ENCODE measurements at regions not wholly inside any gene's neighbourhood (a gene's known extent, or its start where the extent isn't known, plus 50 kb on each side); places are given as distances from the start of the nearest gene placed in this dataset.

- H3K27me3 ChIP-seq (ENCODE audit: control insufficient read depth in 2 of 2, insufficient read depth in 2 of 2, low read length in 2 of 2), result peaks cover 0 to 6% of the 10 kb centered on the region in 2 experiments
- H3K9ac ChIP-seq (replicated peaks; ENCODE audit: extremely low read depth, insufficient read depth, low read length), result no peak overlapping the region
- no TSS peak for BruUV-seq (replicated peaks)
- no peaks in the 10 kb centered on the region for H3K4me1 ChIP-seq (ENCODE audit: control insufficient read depth, extremely low read depth, insufficient read depth, low read length)
- no peaks in the 10 kb centered on the region for H3K9me1 ChIP-seq (replicated peaks; ENCODE audit: control insufficient read depth, extremely low read depth, insufficient read depth, low read length)
- H3K4me2 ChIP-seq (ENCODE audit: insufficient read depth, low read length), result no peak overlapping the region
- no peak overlapping the region for H3K27ac ChIP-seq (ENCODE audit: insufficient read depth, low read depth, low read length)
- TF ChIP-seq MAX (IDR thresholded peaks at IDR 0.05; ENCODE audit: insufficient read depth, insufficient read length) (no peak), POLR2A (IDR thresholded peaks at IDR 0.05; ENCODE audit: low read depth, low read length) (no peak), GATA2 (IDR thresholded peaks at IDR 0.05; ENCODE audit: insufficient read depth, insufficient read length, low read depth, low read length) (no peak), MYC (IDR thresholded peaks at IDR 0.05; ENCODE audit: low read depth, low read length) (no peak), FOS (IDR thresholded peaks at IDR 0.05; ENCODE audit: borderline replicate concordance, insufficient read depth, low read length) (no peak), POLR2AphosphoS5 (IDR thresholded peaks at IDR 0.05; ENCODE audit: insufficient read depth, low read depth, low read length) (no peak)
- intact Hi-C loops (cut with micrococcal nuclease), result no loop called here
- peak; percentile 16 for DNase-seq (ENCODE audit: low read depth, low spot score)
- no peaks in the 10 kb centered on the region for H3K9me3 ChIP-seq (replicated peaks; ENCODE audit: control insufficient read depth, insufficient read depth, low read length)
- no peaks in the 10 kb centered on the region for H3K36me3 ChIP-seq (ENCODE audit: control insufficient read depth in 2 of 2, extremely low read depth in 1 of 2, insufficient read depth in 2 of 2, low read length in 2 of 2)
- H3K4me3 ChIP-seq (replicated peaks in 1 of 3; ENCODE audit: insufficient read depth in 1 of 3, low read depth in 1 of 3, low read length in 3 of 3), result no peak overlapping the region
- no peaks in the 10 kb centered on the region for H4K20me1 ChIP-seq (replicated peaks; ENCODE audit: control insufficient read depth, extremely low read depth, insufficient read depth, low read length)
- ChIA-PET POLR2A (no interaction called here), CTCF (no interaction called here)
- dilution Hi-C loops (cut with MboI; ENCODE audit: extremely low pct_ligation_motif_present, low sequenced_read_pairs), result no loop called here
- no peak for FAIRE-seq
- H2AFZ ChIP-seq (ENCODE audit: low read depth, low read length), result no peak overlapping the region
- no peaks in the 10 kb centered on the region for H3K79me2 ChIP-seq (ENCODE audit: control insufficient read depth, insufficient read depth, low read length)
Observed at GRCh38 chr13:23488442-23488841, 54.9 kb upstream of the SACS start.

- no peaks in the 10 kb centered on the region for H3K79me2 ChIP-seq (ENCODE audit: control insufficient read depth, insufficient read depth, low read length)
- FAIRE-seq (no peak), DNase-seq (ENCODE audit: low read depth, low spot score) (no peak)
- no peaks in the 10 kb centered on the region for H3K9me3 ChIP-seq (replicated peaks; ENCODE audit: control insufficient read depth, insufficient read depth, low read length)
- H3K27me3 ChIP-seq (ENCODE audit: control insufficient read depth in 2 of 2, insufficient read depth in 2 of 2, low read length in 2 of 2), result peaks cover 0 to 6% of the 10 kb centered on the region in 2 experiments
- intact Hi-C loops (cut with micrococcal nuclease) (no loop called here), dilution Hi-C loops (cut with MboI; ENCODE audit: extremely low pct_ligation_motif_present, low sequenced_read_pairs) (no loop called here)
- ChIA-PET POLR2A (no interaction called here), CTCF (no interaction called here)
- no peaks in the 10 kb centered on the region for H3K4me1 ChIP-seq (ENCODE audit: control insufficient read depth, extremely low read depth, insufficient read depth, low read length)
- H4K20me1 ChIP-seq (replicated peaks; ENCODE audit: control insufficient read depth, extremely low read depth, insufficient read depth, low read length), result no peaks in the 10 kb centered on the region
- no peak overlapping the region for H3K4me3 ChIP-seq (replicated peaks in 1 of 3; ENCODE audit: insufficient read depth in 1 of 3, low read depth in 1 of 3, low read length in 3 of 3)
- H3K9me1 ChIP-seq (replicated peaks; ENCODE audit: control insufficient read depth, extremely low read depth, insufficient read depth, low read length), result no peaks in the 10 kb centered on the region
- no peak for TF ChIP-seq MYC (IDR thresholded peaks at IDR 0.05; ENCODE audit: low read depth, low read length)
- no peak for TF ChIP-seq GATA2 (IDR thresholded peaks at IDR 0.05; ENCODE audit: insufficient read depth, insufficient read length, low read depth, low read length)
- TF ChIP-seq POLR2A (IDR thresholded peaks at IDR 0.05; ENCODE audit: low read depth, low read length), result no peak
- TF ChIP-seq MAX (IDR thresholded peaks at IDR 0.05; ENCODE audit: insufficient read depth, insufficient read length), result no peak
- TF ChIP-seq FOS (IDR thresholded peaks at IDR 0.05; ENCODE audit: borderline replicate concordance, insufficient read depth, low read length), result no peak
- no peak for TF ChIP-seq CTCF (IDR thresholded peaks at IDR 0.05; ENCODE audit: extremely low read depth in 1 of 2, insufficient read depth in 1 of 2, low read depth in 1 of 2, low read length in 2 of 2)
- TF ChIP-seq JUN (IDR thresholded peaks at IDR 0.05; ENCODE audit: borderline replicate concordance, insufficient read depth, insufficient read length, low read depth), result no peak
- TF ChIP-seq POLR2AphosphoS5 (IDR thresholded peaks at IDR 0.05; ENCODE audit: insufficient read depth, low read depth, low read length), result no peak
- TF ChIP-seq EZH2 (IDR thresholded peaks at IDR 0.05; ENCODE audit: borderline replicate concordance, low read depth, low read length, severe bottlenecking), result no peak
- H3K9ac ChIP-seq (replicated peaks; ENCODE audit: extremely low read depth, insufficient read depth, low read length), result no peak overlapping the region
- no peak overlapping the region for H2AFZ ChIP-seq (ENCODE audit: low read depth, low read length)
- no peak overlapping the region for H3K27ac ChIP-seq (ENCODE audit: insufficient read depth, low read depth, low read length)
- no TSS peak for BruUV-seq (replicated peaks)
- no peaks in the 10 kb centered on the region for H3K36me3 ChIP-seq (ENCODE audit: control insufficient read depth in 2 of 2, extremely low read depth in 1 of 2, insufficient read depth in 2 of 2, low read length in 2 of 2)
- H3K4me2 ChIP-seq (ENCODE audit: insufficient read depth, low read length), result no peak overlapping the region
Observed at GRCh38 chr13:23496255-23496654, 62.8 kb upstream of the SACS start.

Data from endothelial cell of umbilical vein (primary cell).